ENCODE measurements at regions not wholly inside any gene's neighbourhood (a gene's known extent, or its start where the extent isn't known, plus 50 kb on each side); places are given as distances from the start of the nearest gene placed in this dataset.

DNA sequence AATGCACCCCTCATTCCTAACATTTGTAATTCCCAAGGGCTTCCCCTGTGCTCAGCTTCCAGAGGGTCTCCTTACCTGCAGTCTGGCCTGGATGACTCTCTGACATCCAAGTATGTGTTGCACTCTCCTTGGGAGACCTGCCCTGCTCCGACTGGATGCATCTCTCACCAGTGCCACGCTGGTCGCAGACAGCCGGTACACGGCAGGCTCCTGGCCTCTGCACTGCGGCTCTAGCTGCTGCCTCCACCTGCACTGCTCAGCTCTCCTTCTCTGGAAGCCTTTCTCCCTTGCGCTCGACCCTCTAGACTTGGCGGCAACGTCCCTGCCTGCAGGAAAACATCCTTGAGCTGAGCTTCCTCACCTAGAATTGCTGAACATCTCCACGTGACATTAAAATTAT lies 685.9 kb downstream of the BRD1 start:
- Histone ChIP-seq H3K9ac (ENCODE audit: low read depth, low read length, poor library complexity, severe bottlenecking) (no peak overlapping the region), H3K27me3 (ENCODE audit: insufficient read depth, low read length, poor library complexity, severe bottlenecking) (no peaks in the 10 kb centered on the region), H3K4me2 (ENCODE audit: low read depth, low read length, poor library complexity, severe bottlenecking) (no peak overlapping the region), H4K20me1 (ENCODE audit: insufficient read depth, low read length, poor library complexity, severe bottlenecking) (no peaks in the 10 kb centered on the region), H3K79me2 (ENCODE audit: insufficient read depth, low read length) (no peaks in the 10 kb centered on the region), H3K4me1 (ENCODE audit: insufficient read depth, low read length, poor library complexity, severe bottlenecking) (no peaks in the 10 kb centered on the region), H3K4me3 (ENCODE audit: low read length, poor library complexity, severe bottlenecking) (no peak overlapping the region), H3K9me2 (replicated peaks; ENCODE audit: low read depth, low read length) (no peaks in the 10 kb centered on the region), H3F3A (ENCODE audit: low read depth) (no peaks in the 10 kb centered on the region), H2AFZ (ENCODE audit: low read length) (no peak overlapping the region), H3K9me3 (ENCODE audit: insufficient read depth, low read depth, low read length) (peaks cover 9% of the 10 kb centered on the region; the same call in 1 of the 2 replicates), H3K36me3 (ENCODE audit: insufficient read depth, low read length) (no peaks in the 10 kb centered on the region)
- TF ChIP-seq, protein P1, sequence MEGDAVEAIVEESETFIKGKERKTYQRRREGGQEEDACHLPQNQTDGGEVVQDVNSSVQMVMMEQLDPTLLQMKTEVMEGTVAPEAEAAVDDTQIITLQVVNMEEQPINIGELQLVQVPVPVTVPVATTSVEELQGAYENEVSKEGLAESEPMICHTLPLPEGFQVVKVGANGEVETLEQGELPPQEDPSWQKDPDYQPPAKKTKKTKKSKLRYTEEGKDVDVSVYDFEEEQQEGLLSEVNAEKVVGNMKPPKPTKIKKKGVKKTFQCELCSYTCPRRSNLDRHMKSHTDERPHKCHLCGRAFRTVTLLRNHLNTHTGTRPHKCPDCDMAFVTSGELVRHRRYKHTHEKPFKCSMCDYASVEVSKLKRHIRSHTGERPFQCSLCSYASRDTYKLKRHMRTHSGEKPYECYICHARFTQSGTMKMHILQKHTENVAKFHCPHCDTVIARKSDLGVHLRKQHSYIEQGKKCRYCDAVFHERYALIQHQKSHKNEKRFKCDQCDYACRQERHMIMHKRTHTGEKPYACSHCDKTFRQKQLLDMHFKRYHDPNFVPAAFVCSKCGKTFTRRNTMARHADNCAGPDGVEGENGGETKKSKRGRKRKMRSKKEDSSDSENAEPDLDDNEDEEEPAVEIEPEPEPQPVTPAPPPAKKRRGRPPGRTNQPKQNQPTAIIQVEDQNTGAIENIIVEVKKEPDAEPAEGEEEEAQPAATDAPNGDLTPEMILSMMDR (conservative IDR thresholded peaks at IDR 0.05; ENCODE audit: low read length): no peak
- no peak for TF ChIP-seq EZH2phosphoT487 (IDR thresholded peaks at IDR 0.05; ENCODE audit: borderline replicate concordance)

GRCh38 chr22:49140911-49141665 lies 686.6 kb downstream of the BRD1 start:
- no peaks in the 10 kb centered on the region for H3F3A ChIP-seq (ENCODE audit: low read depth)
- no peak for TF ChIP-seq EZH2phosphoT487 (IDR thresholded peaks at IDR 0.05; ENCODE audit: borderline replicate concordance)
- TF ChIP-seq, protein P1 (conservative IDR thresholded peaks at IDR 0.05; ENCODE audit: low read length): no peak
- H3K4me2 ChIP-seq (ENCODE audit: low read depth, low read length, poor library complexity, severe bottlenecking): no peak overlapping the region
- H3K36me3 ChIP-seq (ENCODE audit: insufficient read depth, low read length): no peaks in the 10 kb centered on the region
- H3K4me1 ChIP-seq (ENCODE audit: insufficient read depth, low read length, poor library complexity, severe bottlenecking): no peaks in the 10 kb centered on the region
- no peaks in the 10 kb centered on the region for H4K20me1 ChIP-seq (ENCODE audit: insufficient read depth, low read length, poor library complexity, severe bottlenecking)
- no peak overlapping the region for H3K9ac ChIP-seq (ENCODE audit: low read depth, low read length, poor library complexity, severe bottlenecking)
- H3K9me3 ChIP-seq (ENCODE audit: insufficient read depth, low read depth, low read length): peaks cover 9% of the 10 kb centered on the region; the same call in 1 of the 2 replicates
- H3K27me3 ChIP-seq (ENCODE audit: insufficient read depth, low read length, poor library complexity, severe bottlenecking): no peaks in the 10 kb centered on the region
- H2AFZ ChIP-seq (ENCODE audit: low read length): no peak overlapping the region
- H3K79me2 ChIP-seq (ENCODE audit: insufficient read depth, low read length): no peaks in the 10 kb centered on the region
- no peaks in the 10 kb centered on the region for H3K9me2 ChIP-seq (replicated peaks; ENCODE audit: low read depth, low read length)
- H3K4me3 ChIP-seq (ENCODE audit: low read length, poor library complexity, severe bottlenecking): no peak overlapping the region

- no peaks in the 10 kb centered on the region for H3K36me3 ChIP-seq (ENCODE audit: insufficient read depth, low read length)
- H3K9ac ChIP-seq (ENCODE audit: low read depth, low read length, poor library complexity, severe bottlenecking): no peak overlapping the region
- no peaks in the 10 kb centered on the region for H3K4me1 ChIP-seq (ENCODE audit: insufficient read depth, low read length, poor library complexity, severe bottlenecking)
- H3F3A ChIP-seq (ENCODE audit: low read depth): no peaks in the 10 kb centered on the region
- H3K27me3 ChIP-seq (ENCODE audit: insufficient read depth, low read length, poor library complexity, severe bottlenecking): no peaks in the 10 kb centered on the region
- no peak for TF ChIP-seq EZH2phosphoT487 (IDR thresholded peaks at IDR 0.05; ENCODE audit: borderline replicate concordance)
- TF ChIP-seq, protein P1 (conservative IDR thresholded peaks at IDR 0.05; ENCODE audit: low read length): no peak
- no peaks in the 10 kb centered on the region for H3K79me2 ChIP-seq (ENCODE audit: insufficient read depth, low read length)
- no peak overlapping the region for H3K4me2 ChIP-seq (ENCODE audit: low read depth, low read length, poor library complexity, severe bottlenecking)
- no peaks in the 10 kb centered on the region for H4K20me1 ChIP-seq (ENCODE audit: insufficient read depth, low read length, poor library complexity, severe bottlenecking)
- no peaks in the 10 kb centered on the region for H3K9me2 ChIP-seq (replicated peaks; ENCODE audit: low read depth, low read length)
- no peak overlapping the region for H3K4me3 ChIP-seq (ENCODE audit: low read length, poor library complexity, severe bottlenecking)
- H3K9me3 ChIP-seq (ENCODE audit: insufficient read depth, low read depth, low read length): peaks cover 6% of the 10 kb centered on the region; the same call in 1 of the 2 replicates
- no peak overlapping the region for H2AFZ ChIP-seq (ENCODE audit: low read length)
Observed at GRCh38 chr22:49139492-49140151, 688.1 kb downstream of the BRD1 start.
